COR-L47 (cell line): ENCODE measurements at regions not wholly inside any gene's neighbourhood (a gene's known extent, or its start where the extent isn't known, plus 50 kb on each side); places are given as distances from the start of the nearest gene placed in this dataset.
"Not testable (repeated sequence)": the region's sequence is repeated elsewhere in the genome, so short reads cannot be mapped to it uniquely, and the experiment has no call there.

ENCODE experiments used
- DNase-seq: peaks from one replicate; lab custom pipeline; 2025; lab: John Stamatoyannopoulos, UW

DNA sequence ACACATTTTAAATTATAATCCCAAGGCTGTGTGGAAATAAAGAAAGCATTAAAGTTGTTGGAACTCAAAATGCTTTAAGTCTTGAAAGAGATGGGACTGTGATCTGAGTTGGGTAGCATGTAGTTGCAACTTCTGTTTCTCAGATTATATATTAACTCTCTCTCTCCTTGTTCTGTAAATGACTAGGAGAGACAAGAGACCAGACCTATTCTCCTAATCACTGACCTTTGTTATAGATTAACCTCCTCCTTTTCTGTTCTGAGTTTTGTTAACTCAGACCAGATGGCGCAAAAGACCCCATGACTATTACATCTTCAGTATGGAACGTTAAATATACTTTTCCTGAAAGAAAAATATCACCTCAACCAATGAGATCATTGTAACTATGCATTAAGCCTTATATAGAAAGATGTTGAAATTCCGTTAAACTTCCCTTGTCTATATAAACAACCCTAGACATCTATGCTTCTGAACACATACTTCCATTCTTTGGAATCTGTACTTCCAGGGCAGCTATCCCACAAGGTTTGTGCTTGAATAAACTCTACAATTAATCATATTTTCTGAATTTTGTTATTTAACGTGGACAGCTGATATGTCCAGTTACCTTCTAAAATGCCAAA lies 143.5 kb upstream of the TRIM24 start:
- no peak for DNase-seq

DNA sequence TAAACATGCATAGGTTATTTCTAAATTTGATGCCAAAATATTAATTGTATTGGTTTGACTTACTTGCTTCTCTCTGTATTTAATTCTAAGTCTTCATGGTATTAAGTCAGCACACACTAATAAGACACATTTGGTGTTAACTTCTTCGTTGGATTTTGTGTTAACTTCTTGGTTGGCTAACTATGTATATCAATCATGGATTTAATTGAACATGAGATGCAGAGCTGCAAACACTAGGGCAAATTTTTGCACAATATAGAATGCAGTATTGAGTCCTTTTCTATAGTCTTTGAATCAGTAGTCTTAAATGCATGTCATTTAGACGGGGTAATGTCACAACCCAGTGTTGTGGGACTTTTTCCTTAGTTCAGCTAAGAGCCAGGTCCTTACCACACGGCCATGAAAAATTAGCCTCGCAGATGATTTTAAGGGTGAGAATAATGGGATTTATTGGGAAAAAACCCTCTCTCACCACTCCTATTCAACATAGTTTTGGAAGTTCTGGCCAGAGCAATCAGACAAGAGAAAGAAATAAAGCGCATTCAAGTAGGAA lies 142.9 kb upstream of the TRIM24 start:
- no peak for DNase-seq

DNA sequence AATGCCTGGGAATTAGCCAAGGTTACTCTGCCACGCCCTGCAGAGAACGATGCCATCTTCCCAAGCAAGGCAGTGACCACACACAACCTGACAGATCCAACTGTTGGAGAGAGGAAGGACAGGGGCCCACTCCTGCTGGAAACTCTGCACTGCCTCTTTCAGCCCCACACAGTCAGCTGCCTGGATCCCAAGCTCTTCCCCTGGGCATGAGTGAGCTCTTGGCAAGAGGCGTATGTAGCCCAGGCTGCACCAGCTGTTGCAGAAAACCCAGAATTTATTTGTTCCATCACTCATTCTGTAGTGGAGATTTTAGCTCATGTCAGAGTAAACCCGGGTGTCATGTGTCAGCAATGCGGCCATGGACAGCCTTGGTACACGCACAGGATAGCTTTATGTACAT lies 135.1 kb upstream of the TRIM24 start:
- DNase-seq: no peak

DNA sequence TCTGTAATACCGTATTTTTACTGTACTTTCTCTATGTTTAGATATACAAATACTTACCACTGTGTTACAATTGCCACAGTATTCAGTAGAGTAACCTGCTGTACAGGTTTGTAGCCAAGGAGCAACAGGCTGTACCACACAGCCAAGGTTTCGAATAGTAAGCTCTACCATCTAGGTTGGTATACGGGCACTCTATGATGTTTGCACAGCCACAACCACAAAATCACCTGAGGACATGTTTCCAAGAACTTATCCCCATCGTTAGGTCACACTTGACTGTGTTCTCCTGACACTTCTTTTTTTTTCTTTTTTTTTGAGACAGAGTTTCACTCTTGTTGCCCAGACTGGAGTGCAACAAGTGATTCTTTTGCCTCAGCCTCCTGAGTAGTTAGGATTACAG lies 134.6 kb upstream of the TRIM24 start:
- DNase-seq: no peak

DNA sequence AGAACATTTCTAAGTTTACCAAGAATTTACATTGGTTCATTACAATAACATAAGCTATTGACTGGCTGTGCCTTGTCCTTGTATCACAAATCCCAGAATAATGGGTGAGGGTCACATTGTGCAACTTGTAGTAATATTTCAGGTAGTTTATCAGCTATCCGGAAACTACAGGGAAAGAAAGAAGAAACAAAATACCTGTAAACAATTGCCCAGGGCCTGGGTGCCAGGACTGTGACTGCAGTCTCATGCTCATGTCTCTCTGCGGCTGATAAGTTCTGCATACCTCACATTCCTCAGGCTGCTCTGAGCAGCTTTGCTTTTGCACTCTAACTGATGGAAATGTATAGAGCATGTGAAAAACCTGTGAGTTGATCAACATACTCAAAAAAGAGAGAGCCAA lies 131.8 kb upstream of the TRIM24 start:
- no peak for DNase-seq

DNA sequence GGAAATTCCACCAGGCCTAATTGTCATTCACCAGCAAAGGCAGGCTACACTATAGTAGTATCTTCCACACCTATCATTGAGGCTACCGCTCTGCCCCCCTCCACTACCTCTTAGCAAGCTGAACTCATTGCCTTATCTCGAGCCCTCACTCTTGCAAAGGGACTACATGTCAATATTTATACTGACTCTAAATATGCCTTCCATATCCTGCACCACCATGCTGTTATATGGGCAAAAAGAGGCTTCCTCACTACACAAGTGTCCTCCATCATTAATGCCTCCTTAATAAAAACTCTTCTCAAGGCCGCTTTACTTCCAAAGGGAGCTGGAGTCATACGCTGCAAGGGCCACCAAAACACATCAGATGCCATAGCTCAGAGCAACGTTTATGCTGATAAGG lies 127.2 kb upstream of the TRIM24 start:
- DNase-seq: not testable (repeated sequence)

DNA sequence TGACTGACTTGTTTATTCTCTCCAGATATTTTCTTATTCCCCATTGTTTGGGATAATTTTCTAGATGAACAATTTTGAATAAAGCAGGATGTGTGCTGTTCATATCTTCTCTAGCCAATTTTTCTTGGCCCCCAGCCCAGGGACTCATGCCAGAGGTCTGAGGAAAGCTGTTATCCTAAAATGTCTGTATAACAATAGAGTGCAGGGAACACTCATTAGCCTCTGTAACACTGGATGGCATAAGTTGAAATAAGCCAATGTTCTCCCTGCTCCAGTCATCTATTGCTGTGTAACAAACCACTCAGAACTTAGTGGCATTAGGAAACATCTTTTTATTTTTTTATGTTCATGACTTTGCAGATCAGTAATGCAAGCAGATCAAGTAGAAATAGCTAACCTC lies 121.7 kb upstream of the TRIM24 start:
- peak; percentile 97 for DNase-seq

DNA sequence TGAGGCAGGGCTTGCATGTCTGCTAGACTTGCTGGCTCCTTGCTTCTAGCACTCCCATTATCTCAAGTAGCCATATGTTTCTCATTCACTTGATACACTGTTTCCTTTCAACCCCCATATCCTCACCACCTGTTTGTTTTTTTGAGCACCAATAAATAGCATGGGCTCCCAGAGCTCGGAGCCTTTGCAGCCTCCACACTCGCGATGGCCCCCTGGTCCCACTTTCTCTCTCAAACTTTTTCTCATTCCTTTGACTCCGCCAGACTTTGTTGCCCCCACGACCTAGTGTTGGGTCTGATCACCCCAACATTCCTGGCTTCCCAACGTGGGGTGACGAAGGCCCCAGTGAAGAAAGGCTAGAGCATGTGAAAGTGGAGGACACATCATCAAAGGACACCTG lies 120.8 kb upstream of the TRIM24 start:
- DNase-seq: not testable (repeated sequence)

DNA sequence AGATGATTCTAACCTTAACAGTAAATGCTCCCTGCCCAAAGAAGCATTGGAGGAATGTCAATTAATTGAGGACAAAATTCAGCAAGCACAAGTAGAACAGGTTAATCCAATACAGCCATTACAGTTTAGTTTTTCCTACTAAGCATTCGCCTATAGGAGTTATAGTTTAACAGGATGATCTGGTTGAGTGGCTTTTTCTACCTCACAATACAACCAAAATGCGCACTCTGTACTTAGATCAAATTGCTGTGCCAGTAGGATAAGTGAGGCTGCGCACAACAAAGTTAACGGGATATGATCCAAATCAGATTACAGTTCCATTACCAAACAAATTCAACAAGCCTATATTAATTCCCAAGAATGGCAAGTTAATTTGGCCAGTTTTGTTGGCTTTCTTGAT lies 117.1 kb upstream of the TRIM24 start:
- DNase-seq: no peak

DNA sequence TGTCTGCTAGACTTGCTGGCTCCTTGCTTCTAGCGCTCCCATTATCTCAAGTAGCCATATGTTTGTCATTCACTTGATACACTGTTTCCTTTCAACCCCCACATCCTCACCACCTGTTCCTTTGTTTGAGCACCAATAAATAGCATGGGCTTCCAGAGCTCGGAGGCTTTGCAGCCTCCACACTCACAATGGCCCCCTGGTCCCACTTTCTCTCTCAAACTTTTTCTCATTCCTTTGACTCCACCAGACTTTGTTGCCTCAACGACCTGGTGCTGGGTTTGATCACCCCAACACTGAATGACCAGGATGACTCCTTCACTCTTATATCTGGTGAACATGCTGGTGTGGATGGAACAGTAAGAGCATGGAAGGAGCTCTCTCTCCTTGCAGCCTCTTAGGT lies 114.5 kb upstream of the TRIM24 start:
- DNase-seq: no peak

DNA sequence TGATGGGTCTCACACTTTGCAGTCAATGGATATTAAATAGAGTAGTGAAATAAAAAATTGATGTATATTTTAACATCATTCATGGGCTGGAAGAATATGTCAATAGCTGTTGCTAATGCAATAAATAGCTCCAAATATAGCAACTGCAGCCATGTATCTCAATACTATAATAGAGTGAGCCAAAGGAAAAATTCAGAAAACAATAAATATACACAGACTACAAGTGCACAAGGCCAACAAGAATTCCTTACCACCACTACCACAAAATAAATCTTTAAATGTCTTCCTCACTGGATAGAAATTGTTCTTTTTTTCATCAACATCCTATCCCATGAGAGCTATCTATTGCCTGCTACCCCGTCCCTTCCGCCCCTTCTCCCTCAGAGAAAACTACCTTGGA lies 113.1 kb upstream of the TRIM24 start:
- DNase-seq: no peak

DNA sequence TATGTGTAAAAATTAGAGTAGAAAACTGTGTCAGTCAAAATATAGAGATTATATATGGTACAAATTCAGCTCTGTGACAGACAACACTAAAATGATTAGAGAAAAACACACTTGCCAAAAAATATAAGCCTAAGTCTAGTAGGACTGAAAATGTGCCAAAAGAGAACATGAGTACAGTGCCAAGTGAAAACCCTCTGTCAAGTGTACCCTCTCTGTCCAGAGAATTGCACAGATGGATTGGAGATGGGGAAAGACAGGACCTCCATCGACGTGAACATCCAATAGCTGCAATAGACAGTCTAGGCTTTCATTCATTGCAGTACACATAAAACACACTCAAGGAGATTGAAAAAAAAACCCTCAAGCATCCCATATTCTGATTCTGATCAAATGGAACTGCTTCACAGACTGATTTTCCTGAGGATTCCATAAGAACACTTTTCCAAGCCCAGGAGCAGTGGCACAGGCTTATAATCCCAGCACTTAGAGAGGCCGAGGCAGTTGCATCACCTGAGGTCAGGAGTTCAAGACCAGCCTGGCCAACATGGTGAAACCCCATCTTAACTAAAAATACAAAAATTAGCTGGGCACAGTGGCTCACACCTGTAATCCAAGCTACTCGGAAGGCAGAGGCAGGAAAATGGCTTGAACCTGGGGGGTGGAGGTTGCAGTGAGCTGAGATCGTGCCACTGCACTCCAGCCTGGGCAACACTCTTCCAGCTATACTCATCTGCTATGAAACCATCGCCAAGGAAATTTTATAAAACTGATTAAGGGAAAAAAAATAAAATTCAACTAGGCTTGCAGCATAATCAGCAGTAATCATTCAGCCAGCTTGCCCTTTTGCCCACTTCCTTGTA lies 110.0 kb upstream of the TRIM24 start:
- no peak for DNase-seq

DNA sequence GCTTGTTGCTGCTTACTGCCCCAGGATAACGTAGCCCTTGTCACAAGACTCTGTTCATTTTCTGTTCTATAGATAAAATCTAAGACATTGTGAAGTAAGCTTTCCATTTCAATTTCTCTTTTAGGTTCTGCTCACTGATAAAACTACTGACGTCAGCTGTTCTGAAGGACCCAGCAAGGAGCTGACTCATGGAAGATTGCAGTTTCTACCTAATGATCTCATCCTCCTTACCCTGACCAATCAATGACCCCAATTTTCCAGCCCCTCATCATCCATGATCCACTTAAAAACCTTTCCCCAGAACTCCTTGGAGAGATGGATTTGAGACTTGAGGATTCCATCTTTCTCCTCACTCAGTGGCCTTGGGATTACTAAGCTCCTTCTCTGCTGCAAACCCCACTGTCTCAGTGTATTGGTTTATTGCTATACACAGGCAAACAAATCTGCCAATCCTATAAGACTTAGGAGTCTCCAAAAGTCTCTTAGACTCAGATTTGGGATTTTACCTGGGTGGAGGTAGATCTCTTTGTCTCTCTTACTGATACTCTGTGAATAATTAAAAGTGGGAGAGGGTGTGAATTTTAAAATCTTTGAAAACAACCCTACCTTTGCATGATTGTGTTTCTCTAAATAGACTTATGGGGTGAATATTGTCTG lies 109.2 kb upstream of the TRIM24 start:
- no peak for DNase-seq

DNA sequence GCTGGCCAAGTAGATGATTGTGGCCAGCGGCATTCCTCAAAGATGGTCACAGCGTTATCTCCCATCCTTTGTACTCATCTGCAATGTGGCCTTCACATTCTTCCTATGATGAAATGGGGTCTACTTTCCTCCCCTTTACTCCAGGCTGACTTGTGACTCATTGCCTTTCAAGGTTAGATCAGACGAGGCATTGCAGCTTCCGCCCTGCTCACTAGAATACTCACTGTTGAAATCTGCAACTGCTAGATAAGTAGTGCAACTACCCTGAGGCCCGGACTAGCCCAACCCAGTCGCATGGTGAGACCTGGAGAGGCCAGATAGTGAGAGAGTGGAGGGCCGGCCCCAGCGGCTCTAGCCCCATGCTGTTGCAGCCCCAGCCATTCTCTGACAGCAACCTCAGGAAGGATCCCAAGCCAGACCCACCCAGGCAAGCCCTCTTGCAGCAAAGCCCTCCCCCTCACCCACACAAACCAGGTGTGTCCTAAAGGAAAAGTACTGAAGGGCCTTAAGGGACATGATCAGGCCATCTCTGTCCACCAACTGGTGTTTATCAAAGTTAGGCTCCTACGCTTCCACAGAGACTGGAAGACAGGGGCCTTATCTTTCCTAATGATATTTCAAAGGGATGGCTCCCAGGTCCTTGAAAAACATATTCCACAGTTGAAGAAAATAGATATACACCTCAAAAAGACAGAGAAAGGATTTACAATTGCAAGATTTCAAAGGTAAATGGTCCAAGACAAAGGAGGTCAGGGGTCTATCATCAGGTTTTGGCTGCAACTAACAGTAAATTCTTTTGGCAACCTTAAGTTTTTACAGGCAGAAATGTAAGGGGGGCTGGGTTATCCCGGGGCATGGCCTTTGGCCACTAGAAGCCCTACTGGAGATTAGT lies 107.2 kb upstream of the TRIM24 start:
- DNase-seq: no peak

DNA sequence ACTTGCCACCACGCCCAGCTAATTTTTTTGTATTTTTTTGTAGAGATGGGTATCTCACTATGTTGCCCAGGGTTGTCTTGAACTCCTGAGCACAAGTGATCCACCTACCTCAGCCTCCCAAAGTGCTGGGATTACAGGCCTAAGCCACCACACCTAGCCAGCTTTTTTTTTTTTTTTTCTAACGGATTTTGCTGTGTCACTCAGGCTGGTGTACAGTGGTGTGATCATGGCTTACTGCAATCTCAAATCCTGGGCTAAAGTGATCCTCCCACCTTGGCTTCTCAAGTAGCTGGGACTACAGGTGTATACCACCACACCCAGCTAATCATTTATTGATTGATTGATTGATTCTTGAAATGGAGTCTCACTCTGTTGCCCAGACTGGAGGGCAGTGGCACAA lies 106.0 kb upstream of the TRIM24 start:
- DNase-seq: no peak

DNA sequence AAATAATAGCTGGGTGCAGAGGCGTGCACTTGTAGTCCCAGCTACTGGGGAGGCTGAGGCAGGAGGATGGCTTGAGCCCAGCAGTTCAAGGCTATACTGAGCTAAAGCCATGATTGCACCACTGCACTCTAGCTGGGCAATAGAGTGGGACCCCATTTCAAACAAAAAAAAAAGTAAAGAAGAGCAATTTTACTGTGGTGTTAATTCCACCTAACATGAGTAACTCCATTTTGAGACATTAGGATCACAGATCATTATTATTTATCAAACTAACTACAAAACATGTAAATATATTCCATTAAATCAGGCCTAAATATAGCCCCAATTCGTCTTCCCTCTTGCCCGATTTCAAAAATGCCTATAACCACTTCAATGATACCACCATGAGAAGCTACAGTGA lies 104.8 kb upstream of the TRIM24 start:
- DNase-seq: no peak

DNA sequence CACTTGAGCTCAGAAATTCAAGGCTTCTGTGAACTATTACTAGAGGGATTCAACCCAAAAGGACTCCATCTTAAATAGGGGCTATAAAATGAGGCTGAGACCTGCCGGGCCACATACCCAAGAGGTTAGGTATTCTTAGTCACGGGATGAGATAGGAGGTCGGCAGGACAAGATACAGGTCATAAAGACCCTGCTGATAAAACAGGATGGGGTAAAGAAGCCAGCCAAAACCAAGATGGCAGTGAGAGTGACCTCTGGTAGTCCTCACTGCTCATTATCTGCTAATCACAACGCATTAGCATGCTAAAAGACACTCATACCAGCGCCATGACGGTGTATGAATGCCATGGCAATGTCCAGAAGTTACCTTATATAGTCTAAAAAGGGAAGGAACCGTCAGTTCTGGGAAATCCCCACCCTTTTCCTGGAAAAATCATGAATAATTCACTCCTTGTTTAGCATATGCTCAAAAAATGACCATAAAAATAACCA lies 101.2 kb upstream of the TRIM24 start:
- no peak for DNase-seq

DNA sequence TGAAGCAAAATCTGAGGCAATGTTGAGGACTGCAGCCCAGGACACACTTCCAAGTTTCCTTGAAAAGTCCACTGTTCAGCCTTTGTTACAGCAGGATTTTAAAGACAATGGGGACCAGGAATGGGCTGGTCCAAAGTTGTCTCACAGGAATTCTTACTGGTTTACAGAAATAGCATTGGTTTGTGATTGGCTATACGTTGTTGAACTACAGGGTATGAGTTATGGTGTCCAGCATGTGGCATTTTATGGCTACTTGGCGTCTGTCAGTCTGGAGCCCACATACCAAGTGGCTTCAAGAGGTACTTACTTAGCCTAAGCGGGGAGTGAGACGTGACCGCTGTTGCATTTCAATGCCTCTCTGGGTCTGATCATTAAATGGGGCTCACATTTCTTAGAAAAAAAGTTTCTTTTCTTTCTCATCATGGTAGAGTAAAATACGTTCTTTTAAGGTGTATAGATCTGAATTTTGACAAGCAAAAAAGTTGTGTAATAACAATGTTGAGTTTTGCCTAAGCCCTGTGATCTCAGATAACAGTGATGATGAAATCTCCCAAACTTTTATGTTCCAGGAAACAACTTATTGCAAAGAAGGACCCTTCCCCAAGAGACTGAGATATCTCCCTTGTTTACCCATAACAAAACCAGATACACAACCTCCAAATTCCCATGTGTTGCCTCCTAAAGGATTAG lies 100.0 kb upstream of the TRIM24 start:
- no peak for DNase-seq

DNA sequence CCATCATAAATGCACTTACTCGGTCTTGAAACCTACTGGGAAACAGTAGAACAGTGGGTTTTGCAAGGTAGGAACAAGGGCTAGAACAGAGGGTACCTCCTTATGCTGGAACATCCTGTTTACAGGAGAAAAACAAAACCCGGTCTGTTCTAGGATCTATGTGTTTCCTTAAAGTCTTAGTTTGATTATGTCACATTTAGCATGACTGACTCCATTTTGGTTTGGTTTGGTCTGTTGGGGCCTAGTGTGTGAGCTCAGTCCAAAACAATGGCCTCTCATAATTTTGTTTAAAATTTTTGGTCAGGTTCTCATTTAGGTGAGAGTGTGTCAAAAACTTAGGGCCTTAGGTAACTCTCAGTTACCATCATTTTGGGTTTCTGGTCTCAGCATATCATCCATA lies 96.3 kb upstream of the TRIM24 start:
- no peak for DNase-seq

DNA sequence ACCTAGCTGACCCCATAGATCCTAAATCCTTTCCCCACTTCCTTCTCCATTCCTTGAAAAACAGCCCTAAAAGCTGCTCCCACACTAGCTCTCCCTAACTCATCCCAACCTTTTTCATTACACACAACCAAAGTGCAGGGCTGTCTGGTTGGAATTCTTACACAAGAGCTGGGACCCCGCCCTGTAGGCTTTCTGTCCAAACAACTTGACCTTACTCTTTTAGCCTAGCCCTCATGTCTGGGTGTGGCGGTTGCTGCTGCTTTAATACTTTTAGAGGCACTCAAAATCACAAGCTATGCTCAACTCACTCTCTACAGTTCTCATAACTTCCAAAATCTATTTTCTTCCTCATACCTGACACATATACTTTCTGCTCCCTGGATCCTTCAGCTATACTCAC lies 93.9 kb upstream of the TRIM24 start:
- not testable (repeated sequence) for DNase-seq

DNA sequence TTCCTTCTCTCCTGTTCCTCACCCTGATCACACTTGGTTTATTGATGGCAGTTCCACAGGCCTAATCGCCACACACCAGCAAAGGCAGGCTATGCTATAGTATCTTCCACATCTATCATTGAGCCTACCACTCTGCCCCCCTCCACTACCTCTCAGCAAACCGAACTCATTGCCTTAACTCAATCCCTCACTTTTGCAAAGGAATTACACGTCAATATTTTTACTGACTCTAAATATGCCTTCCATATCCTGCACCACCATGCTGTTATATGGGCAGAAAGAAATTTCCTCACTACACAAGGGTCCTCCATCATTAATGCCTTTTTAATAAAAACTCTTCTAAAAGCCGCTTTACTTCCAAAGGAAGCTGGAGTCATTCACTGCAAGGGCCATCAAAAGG lies 93.4 kb upstream of the TRIM24 start:
- DNase-seq: not testable (repeated sequence)
